ENCODE measurements at regions not wholly inside any gene's neighbourhood (a gene's known extent, or its start where the extent isn't known, plus 50 kb on each side); places are given as distances from the start of the nearest gene placed in this dataset.

DNA sequence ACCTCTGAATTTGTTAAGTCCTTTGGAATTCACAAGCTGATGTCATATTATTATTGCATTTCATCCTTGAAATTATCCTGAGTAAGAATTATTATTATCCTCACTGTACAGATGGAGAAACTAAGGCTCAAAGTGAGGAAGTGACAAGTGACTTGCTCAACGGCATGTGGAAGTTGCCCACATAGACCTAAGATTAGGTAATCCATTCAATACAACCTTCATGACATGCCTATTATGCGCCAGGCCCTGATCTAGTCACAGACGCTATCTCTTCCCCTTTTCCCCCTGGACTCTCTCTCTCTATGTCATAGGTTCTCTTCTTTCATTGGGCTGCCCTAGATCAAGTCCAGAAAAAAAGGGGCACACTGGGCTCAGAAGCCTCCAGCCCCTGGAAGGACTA lies 84.9 kb upstream of the KCNK2 start:
- no peak for TF ChIP-seq TCF12 (IDR thresholded peaks at IDR 0.05)
- TF ChIP-seq, protein P1, sequence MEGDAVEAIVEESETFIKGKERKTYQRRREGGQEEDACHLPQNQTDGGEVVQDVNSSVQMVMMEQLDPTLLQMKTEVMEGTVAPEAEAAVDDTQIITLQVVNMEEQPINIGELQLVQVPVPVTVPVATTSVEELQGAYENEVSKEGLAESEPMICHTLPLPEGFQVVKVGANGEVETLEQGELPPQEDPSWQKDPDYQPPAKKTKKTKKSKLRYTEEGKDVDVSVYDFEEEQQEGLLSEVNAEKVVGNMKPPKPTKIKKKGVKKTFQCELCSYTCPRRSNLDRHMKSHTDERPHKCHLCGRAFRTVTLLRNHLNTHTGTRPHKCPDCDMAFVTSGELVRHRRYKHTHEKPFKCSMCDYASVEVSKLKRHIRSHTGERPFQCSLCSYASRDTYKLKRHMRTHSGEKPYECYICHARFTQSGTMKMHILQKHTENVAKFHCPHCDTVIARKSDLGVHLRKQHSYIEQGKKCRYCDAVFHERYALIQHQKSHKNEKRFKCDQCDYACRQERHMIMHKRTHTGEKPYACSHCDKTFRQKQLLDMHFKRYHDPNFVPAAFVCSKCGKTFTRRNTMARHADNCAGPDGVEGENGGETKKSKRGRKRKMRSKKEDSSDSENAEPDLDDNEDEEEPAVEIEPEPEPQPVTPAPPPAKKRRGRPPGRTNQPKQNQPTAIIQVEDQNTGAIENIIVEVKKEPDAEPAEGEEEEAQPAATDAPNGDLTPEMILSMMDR (IDR thresholded peaks at IDR 0.05) = no peak
- no peak for TF ChIP-seq EP300 (IDR thresholded peaks at IDR 0.05; ENCODE audit: borderline replicate concordance in 1 of 2, low read depth in 1 of 2, low read length in 1 of 2)
- no peak for TF ChIP-seq GABPA (IDR thresholded peaks at IDR 0.05; ENCODE audit: low read depth)
- TF ChIP-seq GATA2 (CRISPR knock-in tag; IDR thresholded peaks at IDR 0.05) = no peak
- TF ChIP-seq FOXJ3 (CRISPR knock-in tag; IDR thresholded peaks at IDR 0.05) = no peak
- TF ChIP-seq YY1 (IDR thresholded peaks at IDR 0.05; ENCODE audit: low read depth) = no peak
- TF ChIP-seq POLR2AphosphoS5 (IDR thresholded peaks at IDR 0.05; ENCODE audit: low read depth, low read length) = no peak
- TF ChIP-seq, protein P2, sequence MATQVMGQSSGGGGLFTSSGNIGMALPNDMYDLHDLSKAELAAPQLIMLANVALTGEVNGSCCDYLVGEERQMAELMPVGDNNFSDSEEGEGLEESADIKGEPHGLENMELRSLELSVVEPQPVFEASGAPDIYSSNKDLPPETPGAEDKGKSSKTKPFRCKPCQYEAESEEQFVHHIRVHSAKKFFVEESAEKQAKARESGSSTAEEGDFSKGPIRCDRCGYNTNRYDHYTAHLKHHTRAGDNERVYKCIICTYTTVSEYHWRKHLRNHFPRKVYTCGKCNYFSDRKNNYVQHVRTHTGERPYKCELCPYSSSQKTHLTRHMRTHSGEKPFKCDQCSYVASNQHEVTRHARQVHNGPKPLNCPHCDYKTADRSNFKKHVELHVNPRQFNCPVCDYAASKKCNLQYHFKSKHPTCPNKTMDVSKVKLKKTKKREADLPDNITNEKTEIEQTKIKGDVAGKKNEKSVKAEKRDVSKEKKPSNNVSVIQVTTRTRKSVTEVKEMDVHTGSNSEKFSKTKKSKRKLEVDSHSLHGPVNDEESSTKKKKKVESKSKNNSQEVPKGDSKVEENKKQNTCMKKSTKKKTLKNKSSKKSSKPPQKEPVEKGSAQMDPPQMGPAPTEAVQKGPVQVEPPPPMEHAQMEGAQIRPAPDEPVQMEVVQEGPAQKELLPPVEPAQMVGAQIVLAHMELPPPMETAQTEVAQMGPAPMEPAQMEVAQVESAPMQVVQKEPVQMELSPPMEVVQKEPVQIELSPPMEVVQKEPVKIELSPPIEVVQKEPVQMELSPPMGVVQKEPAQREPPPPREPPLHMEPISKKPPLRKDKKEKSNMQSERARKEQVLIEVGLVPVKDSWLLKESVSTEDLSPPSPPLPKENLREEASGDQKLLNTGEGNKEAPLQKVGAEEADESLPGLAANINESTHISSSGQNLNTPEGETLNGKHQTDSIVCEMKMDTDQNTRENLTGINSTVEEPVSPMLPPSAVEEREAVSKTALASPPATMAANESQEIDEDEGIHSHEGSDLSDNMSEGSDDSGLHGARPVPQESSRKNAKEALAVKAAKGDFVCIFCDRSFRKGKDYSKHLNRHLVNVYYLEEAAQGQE (IDR thresholded peaks at IDR 0.05; ENCODE audit: low read depth, low read length) = no peak
- TF ChIP-seq FOXM1 (IDR thresholded peaks at IDR 0.05; ENCODE audit: low read depth) = no peak
- TF ChIP-seq EZH2phosphoT487 (IDR thresholded peaks at IDR 0.05; ENCODE audit: borderline replicate concordance, low read depth) = no peak
- TF ChIP-seq NRF1 (IDR thresholded peaks at IDR 0.05; ENCODE audit: low read depth, low read length) = no peak

Data from SK-N-SH (cell line).